Inferior parietal cortex (tissue), 1 donor: ENCODE measurements at regions not wholly inside any gene's neighbourhood (a gene's known extent, or its start where the extent isn't known, plus 50 kb on each side); places are given as distances from the start of the nearest gene placed in this dataset.

Experiments
- DNase-seq: peaks from one replicate; pipeline ENCODE4 v3.0.0-alpha.2; 2016; ENCODE audit errors: extremely low spot score

DNA sequence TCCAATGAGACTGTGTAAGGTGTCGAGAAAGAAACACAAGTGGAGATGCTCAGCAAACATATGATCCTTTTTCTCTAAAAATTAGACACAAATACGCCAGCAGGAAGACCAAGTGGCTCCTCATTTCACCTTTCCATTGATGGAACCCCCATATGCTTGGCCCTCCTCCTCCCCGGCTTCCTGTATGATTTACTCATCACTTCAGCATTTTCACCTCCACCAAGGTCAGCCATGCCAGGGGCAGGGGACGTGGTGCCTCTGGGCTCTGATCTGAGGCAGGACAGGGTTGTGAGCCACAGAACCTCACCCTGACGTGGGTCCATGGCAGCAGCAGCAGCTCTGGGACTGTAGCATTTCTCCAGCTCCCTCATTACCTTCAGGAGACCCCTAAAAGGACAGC is 116.8 kb upstream of the PFKP start:
- no peak for DNase-seq

DNA sequence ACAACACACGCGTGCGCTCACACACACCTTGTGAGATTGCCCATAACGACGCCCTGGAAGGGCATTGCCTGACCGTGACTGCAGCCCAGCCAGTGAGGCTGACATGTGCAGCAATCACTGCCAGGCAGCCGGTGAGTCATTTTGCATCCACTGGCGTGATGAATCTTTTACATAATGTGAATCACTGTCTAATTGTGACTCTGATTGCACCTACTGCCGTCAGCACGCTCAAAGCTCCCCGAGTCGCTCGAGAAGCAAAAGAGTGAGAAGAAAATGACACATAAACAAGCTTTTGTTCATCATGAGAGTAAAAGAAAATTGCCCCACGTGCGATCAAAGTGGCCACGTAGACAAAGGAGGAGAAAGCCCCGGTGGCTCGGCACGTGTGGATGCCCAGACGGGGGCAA is 117.4 kb upstream of the PFKP start:
- DNase-seq: peak; percentile 48

DNA sequence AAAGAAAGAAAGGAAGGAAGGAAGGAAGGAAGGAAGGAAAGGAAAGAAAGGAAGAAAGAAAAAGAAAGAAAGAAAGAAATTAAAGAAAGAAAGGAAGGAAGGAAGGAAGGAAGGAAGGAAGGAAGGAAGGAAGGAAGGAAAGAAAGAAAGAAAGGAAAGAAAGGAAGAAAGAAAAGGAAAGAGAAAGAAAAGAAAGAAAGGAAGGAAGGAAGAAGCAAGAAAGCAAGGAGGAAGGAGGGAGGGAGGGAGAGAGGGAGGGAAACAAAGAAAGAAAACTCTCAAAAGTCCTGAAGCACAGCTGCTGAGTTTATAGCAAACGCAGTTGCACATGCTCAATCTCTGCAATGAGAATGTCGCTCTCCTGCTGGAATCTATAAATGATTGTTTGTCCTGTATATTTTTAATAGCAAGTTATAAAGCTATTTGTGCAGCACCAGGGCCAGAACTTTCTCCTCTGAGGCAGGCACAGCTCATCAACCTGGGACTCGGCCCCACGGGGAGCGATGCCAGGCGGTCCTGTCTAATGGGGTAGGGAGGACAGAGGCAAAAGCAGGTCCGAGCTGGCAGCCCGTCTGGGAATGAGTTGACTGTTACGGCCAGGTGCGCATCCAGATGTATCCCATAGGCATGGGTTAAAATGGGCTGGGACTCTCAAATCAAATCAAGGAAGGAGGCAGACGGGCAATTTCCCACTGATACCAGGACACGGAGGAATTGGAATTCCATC is 118.0 kb upstream of the PFKP start:
- no peak for DNase-seq

DNA sequence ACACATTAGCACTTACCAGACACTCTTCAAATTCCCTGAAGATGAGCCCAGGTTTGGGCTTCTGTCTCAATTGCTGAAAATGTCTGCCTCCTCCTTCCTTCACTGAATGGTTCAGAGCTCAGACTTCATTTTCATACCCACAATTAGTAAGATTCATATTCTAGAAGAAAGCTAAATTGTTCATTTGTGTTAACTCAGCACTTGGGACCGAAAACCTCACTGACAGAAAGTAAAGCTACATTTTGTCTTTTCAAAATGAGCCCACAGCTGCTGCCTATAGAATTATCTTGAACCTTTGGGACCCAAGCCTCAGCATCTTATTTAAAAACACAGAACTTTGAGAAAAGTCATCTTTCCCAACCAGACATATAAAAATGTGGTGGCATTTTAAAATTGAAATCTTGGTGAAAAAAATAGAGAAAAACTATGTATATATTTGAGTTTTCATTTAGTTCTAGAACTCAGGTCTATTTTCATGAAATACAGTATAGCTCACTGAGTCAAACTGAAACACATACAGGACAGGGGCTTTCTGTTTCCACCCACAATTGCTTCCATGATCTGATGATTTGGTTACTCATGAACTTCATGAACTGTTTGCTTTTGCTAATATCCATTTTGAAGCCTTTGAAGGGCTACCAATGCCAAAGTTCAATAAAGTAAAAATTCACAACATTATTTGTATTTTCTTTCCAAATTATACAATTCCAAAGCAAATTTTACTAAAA is 119.1 kb upstream of the PFKP start:
- no peak for DNase-seq

DNA sequence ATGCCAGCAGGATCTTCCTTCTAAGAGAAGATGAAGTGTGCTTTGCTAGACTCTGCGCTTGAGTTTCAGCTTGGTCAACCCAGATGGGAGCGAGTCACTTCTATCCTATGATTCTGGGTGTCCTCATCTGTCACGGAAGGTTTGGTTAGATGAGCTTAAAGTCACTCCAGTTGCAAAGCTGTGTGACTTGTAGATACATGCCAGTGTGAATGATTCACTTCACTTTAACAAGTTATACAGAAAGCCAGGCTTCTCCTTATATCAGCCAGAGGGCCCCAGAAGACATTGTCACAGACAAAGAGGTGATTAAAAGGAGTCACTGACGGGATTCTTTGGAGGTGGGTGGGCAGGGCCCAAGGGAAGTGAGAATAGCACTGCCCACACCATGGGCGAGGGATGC is 122.6 kb upstream of the PFKP start:
- no peak for DNase-seq

DNA sequence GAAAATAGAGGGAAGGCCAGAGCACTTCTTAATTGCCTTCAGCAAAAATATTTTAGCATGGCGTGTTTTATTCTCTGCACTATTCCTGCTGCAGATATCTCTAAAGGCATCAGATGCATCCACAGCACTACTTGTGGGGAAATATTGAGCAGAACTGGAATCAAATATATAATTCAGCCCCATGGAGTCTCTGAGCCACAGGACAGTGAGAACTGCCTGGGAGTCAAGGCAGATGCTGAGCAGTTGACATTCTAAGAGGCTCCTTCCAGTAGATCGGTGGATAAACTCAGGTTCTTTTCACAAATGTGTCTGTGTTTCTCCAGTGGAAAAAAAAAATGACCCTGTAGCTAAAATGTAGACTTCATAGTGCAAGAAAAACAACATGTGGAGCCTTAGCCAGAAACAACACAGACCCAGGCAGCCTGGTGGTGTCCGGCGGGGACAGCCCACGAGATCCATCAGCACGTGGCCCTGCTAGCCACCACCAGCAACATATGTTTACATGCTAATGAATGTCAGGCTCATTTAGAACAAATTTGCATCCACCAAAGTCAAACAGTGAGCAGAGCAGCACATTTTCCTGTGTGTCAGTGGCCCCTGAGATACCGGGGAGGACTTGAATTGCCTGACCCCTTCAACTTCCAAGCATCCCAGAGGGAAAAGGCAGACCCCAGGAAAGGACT is 123.3 kb upstream of the PFKP start:
- no peak for DNase-seq

DNA sequence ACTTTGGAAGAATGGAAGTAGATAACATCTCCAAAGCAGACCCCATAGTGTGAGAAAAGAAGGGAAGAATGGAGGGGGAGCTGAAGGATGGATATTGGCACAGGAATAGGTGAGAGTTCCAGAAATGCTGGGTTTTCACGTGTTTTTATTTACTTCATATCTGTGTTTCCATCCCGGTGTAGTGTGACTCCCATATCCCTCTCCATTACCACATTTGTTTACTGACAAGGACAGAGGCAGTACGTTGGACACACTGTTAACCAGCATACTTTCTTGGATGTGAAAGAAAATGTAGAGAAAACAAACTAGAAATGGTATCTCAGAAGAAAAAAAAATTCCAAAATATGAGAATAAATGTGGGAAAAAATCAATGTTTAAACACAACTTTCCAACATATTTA is 124.4 kb upstream of the PFKP start:
- no peak for DNase-seq

DNA sequence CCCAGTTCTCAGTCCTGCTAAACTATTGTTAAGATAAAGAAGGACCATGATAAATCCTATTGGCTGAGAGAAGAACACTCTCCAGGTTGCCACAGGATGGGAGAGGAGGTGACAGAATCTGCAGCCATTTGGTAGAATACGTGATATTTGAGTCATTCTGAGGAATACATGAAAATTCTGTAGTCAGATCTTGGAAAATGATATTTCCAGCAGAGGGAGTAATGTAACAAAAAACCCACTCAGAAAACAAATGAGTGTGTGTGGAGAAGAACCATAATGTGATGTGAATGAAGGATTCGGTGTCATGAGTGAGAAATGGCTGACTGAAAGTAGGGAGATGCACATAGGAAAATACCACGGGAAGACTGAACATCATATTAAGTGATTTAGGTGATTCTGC is 128.5 kb upstream of the PFKP start:
- peak; percentile 26 for DNase-seq

DNA sequence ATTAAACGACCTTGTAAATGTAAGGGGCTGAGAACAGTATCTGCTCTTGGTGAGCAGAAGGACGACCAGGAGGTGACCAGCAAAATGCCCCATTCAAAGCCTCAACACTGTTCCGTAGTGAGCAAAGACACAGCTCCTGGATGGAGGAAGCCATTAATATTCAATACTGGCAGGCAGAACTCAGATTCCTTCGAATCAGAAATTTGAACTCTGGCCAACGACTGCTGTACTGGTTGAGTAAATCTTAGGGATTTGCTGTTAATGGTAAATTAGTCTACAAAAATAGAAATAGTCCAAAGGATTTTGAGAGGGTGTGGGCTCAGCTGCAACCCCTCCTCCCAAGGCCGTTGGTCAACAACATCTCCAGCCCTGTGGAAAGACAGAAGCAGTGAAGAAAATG is 130.5 kb upstream of the PFKP start:
- DNase-seq: no peak

DNA sequence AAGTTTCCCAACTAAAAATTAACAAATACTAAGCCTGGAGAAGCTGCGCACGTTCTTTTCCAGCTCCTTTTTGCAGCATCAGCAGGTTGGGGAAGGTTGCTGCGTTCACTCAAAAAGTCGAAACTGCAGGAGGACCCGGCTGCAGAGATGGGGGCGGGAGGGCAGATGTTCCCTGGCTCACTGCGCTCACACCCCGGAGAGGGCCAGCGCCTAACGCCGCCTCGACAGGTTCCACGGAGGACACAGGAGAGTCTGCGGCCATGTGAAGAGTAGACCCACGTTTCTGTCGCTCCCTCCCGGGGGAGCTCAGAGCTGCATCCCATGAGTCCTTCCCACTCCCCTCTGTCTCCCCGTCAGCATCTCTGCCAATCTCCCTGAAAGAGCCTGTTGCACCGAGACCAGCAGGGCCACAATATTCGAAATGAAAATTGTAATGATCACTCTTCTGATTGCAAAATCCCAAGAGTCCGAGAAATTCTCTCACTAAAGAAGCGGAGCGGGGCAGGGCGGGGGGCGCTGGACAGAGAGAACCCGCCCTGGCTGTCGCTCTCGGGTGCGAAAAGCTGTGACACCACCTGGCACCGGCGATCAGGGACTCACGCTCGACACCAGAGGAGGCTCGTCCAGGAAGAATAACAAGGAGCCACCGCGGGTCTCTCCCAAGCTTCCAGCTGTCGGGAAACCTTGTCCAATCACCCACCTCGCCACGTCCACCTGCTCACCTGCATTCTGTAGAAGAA is 131.5 kb upstream of the PFKP start:
- no peak for DNase-seq

DNA sequence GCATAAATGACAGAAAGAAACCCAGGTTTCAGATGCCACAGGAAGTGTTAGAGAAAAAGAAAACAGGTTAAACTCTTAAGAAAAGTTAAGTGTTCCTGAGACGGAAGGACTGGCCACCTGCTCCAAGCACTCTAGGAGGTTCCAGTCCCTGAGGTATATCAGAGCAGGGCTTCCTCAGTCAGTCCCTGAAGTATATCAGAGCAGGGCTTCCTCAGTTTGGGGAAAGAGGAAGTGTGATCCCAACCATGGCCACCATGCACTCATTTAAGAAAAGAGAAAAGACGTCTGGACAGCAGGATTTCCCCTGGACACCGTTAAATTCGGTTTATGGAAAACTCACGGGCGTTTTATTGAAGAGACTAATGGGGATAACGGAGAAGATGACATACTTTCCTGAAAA is 133.4 kb upstream of the PFKP start:
- DNase-seq: no peak

DNA sequence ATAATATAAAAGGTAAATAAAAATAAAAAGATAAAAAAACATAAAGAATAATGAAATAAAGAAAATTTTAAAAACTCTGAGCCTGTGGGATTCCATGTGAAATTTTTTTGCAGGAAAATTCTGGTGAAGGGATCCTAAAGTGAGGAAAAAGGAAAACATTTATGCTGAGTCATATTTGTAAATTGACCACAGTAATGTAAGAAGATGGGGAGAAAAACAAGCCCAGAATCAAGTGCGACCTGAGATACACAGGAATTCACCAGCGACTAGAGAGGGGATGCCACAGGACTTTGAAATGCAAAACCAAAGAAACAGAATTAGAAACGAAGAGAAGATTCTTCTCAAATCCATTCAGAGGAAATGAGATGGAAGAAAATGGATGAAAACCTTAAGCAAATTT is 133.8 kb upstream of the PFKP start:
- no peak for DNase-seq

DNA sequence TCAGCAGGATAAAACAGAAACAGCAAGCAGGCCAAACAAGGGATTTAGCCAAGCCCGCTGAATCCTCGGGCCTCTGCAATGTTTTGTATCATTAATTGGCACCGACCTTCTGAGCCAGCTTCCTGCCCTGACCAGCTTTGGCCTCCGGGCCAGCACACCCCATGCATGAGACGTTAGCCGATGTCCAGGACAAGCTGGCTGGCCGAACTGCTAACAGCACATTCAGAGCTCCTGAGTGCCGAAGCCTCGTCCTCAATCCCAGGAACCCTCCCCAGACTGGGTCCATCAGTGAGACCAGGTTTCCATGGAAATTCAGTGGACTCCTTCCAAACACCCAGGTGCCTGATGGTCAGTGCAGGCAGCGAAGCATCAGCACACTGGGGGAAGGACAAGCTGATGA is 134.3 kb upstream of the PFKP start:
- DNase-seq: no peak

DNA sequence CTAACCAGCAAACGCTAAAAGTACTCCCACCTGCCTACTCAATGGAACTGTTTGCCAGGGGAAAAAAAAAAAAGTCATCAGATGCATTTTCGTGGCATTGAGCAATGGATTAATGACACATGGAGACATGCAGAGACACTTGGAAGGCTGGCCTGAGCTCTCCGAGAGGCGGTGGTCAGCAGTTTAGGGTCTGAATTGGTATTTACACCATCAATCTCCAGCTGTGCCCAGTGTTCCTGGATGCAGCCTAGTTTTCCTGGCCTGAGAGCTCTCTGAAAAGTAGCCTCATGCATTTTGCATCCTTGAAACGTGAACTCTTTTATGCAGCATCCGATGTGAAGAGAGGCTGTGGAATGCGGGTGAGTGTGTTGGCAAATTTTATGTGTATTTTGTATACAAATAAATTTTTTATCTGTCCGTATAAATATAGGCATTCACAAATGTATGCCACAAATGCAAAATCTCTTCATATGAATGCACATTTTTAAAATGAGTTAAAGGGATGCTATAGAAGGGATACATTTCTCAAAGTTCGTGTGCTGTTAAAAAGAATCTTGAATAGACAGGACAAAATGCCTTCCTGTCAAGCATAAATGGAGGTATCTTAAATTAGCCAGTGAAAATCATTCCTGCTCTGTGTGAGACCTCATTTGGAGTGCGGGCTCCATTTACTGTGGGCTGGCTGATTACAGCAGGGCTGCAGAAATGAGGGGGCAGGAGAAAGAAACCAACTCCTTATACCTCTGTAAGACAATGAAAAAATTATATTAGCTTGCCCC is 137.7 kb upstream of the PFKP start:
- no peak for DNase-seq

DNA sequence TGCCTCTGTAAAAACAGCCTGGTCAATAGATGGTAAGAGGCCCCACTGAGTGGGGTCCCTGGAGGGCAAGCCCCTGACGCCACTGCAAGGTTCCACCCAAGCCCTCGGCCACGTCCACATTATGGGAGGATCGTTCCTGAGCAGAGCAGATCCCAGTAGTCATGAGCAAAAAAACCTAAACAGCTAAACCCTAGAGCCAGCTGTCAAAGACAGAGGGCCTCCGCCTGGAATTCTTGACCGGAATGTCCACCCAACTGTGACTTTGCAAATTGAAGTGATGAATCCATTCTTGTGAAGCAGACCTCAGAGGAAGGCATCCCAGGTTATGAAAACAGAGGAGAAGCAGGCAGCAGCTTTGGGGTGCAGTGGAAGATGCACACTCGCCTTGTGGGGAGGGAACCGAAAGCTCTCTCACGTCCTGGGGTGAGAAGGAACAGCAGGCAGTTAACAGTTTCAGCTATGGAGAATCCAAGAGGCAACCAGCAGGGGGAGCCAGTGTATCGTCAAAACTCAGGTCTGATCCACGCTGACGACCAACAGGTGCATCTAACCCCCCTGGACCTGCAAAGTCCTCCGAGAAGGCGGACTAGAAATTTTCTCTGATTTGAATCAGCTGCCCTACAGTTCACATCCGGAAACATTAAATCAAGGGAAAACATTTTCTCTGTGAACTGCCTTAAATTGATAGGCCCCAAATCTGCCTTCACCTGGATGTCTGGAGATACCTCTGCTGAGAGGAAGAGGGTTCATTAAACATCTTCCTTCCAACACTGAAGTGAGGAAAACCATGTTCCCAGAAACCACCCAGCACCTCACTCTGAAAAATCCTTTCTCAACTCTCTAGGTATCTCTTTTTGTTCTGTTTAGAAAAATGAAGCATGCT is 139.1 kb upstream of the PFKP start:
- peak; percentile 77 for DNase-seq

DNA sequence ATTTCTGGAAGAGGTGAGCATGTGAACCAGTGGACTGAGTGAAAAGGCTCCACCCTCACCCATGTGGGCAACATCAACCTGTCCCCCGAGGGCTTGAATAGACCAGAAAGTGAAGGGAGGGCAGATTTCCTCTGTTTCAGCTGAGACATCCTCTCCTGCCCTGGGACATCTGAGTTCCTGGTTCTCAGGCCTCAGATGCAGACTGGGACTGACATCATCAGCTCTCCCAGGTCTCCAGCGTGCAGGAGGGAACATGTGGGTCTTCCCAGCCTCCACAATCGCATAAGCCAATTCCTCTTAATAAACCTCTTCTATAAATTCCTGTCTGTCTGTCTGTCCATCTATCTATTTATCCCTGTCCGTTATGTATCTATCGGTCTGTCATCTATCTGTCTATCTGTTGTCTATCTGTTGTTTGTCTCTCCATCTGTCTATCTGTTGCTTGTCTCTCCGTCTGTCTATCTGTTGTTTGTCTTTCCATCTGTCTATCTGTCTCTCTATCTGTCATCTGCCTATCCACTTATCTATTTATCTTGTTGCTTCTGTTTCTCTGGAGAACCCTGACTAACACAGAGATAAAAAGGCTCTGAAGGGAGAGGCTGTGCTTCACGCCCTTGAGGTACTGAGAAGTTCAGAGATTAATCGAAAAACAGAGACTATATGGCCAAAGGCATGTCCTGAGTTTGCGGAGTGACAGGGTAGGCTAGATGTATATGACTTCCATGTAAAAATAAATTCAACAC is 140.3 kb upstream of the PFKP start:
- no peak for DNase-seq

DNA sequence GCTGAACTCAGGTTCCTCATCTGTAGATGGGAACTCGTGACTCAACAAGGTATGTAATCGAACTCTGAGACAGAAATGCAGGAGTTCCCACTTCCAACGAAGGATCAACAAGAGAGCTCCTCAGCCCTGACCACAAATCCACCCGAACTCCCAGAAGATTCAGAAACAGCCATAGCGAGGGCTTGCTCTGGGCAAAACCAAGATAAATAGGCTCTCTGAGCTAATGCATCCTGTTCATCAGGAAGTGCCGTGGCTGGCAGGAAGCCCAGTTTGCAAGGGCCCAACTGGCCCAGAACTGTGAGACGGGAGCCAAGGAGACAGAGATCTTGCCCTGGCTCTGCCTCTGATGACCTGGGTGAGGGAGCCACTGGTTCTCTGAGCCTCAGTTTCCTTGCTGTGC is 141.7 kb upstream of the PFKP start:
- no peak for DNase-seq

DNA sequence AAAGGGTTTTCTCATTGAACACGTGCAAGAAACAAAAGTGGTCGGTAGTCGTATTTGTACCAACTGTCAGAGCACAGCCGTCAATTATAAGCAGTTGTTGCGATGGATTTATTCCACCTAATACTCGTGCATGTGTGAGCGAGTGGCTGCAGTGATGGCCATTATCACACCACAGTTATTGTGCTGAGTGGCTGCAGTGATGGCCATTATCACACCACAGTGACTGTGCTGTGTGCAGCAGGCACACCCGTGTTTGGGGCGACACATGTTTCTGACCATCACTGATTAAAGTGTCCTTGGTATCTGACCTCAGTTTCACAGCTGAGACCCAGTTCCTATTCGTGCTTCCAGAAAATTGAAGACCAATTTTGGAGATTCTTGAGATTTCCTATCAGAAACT is 142.9 kb upstream of the PFKP start:
- no peak for DNase-seq

DNA sequence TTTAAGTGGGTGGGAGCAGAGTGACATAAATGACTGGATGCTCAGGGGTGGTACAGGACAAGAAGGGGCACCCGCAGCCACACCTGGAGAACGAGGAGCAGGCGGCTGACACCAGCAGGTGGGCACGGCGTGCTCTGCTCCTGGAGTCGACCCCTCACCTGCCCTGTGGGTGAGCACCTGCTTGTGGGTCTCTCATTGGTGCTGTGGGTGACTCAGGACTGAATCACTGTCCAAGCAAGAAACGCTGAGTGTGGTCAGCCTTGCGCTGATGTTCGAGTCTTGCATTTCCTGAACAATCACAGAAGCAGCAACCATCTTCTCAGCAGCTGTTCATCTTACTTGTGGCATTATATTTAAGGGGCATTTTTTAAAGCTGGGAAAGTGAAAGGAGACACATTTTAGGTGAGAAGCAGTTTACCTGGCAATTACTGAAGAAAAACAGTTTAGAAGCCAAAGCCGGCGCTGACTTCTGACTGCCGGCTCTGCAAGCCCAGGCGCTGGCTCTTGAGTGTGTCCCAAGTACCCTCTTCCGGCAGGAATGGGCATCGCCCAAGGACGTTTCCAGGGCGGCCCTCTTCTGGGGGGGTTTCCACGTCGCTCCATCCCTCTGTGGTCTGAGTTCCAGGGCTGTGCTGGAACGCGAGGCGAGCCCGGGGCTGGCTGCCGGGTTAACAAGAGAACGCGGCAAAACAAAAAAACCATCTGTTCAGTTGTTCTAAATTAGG is 145.2 kb upstream of the PFKP start:
- DNase-seq: no peak
